Natural killer cell (primary cell): ENCODE measurements at regions not wholly inside any gene's neighbourhood (a gene's known extent, or its start where the extent isn't known, plus 50 kb on each side); places are given as distances from the start of the nearest gene placed in this dataset.

Source experiments
- ATAC-seq, 3 donors: fragments of 150-1000 bp in 2 of 3; fragments of 200-7000 bp in 1 of 3; cut with Tn5 transposase; 1 replicate in 1 of 3; 2 replicates in 2 of 3; pipeline ENCODE4 v1.10.0; 2021; ENCODE audit warnings: mild to moderate bottlenecking in 2 of 3, moderate library complexity in 2 of 3
- DNase-seq, 2 donors: peaks; one replicate each; pipeline versions ENCODE4 v3.0.0 to v3.0.0-alpha.2; 2013 to 2021; ENCODE audit warnings: mixed read lengths in 1 of 2
- H3K27ac ChIP-seq: one replicate; pipeline ENCODE4 v1.5.1; 2013; ENCODE audit warnings: mild to moderate bottlenecking, low read length
- H3K27me3 ChIP-seq: one replicate; pipeline ENCODE4 v1.6.1; 2013; ENCODE audit warnings: low read length; ENCODE audit not compliant: control insufficient read depth, insufficient read depth
- H3K36me3 ChIP-seq: one replicate; pipeline ENCODE4 v1.6.1; 2013; ENCODE audit warnings: low read length; ENCODE audit not compliant: control insufficient read depth, insufficient read depth
- H3K4me1 ChIP-seq: one replicate; pipeline ENCODE4 v1.6.1; 2013; ENCODE audit warnings: low read length; ENCODE audit not compliant: control insufficient read depth, insufficient read depth
- H3K4me3 ChIP-seq: one replicate; pipeline ENCODE4 v1.5.1; 2013; ENCODE audit warnings: low read length
- H3K9me3 ChIP-seq: one replicate; pipeline ENCODE4 v1.6.1; 2013; ENCODE audit warnings: low read length; ENCODE audit not compliant: control insufficient read depth, insufficient read depth
- H3K27ac Mint-ChIP-seq, 2 donors: one replicate each; pipeline ENCODE4 v1.8.0; 2022; ENCODE audit warnings: mild to moderate bottlenecking in 2 of 2, mixed read lengths in 2 of 2, moderate library complexity in 1 of 2
- H3K27me3 Mint-ChIP-seq, 2 donors: one replicate each; pipeline ENCODE4 v1.8.0; 2022; ENCODE audit warnings: low read depth in 2 of 2, mixed read lengths in 2 of 2
- H3K36me3 Mint-ChIP-seq: one replicate; pipeline ENCODE4 v1.8.0; 2022; ENCODE audit warnings: mixed read lengths
- H3K4me1 Mint-ChIP-seq, 2 donors: one replicate each; pipeline ENCODE4 v1.8.0; 2022; ENCODE audit warnings: mixed read lengths in 2 of 2
- H3K4me3 Mint-ChIP-seq: one replicate; pipeline ENCODE4 v1.8.0; 2022; ENCODE audit warnings: mild to moderate bottlenecking, moderate library complexity, mixed read lengths
- H3K9me3 Mint-ChIP-seq, 2 donors: one replicate each; pipeline ENCODE4 v1.8.0; 2022; ENCODE audit warnings: mixed read lengths in 2 of 2
- CTCF ChIP-seq: fragments of 200-600 bp; IDR thresholded peaks from one replicate; pipeline ENCODE4 v1.8.0; 2022; ENCODE audit warnings: antibody characterized with exemption
- WGBS: methylation state at CpG from one replicate; pipeline ENCODE4 v1.1.7; 2013; ENCODE audit warnings: missing lambda C conversion rate; ENCODE audit not compliant: insufficient coverage; 5-methylcytosine and 5-hydroxymethylcytosine counted together
- intact Hi-C: fragments of 100-400 bp; cut with micrococcal nuclease; formaldehyde crosslinking; loops from one replicate; pipeline ENCODE4 v1.14.2; 2022

DNA sequence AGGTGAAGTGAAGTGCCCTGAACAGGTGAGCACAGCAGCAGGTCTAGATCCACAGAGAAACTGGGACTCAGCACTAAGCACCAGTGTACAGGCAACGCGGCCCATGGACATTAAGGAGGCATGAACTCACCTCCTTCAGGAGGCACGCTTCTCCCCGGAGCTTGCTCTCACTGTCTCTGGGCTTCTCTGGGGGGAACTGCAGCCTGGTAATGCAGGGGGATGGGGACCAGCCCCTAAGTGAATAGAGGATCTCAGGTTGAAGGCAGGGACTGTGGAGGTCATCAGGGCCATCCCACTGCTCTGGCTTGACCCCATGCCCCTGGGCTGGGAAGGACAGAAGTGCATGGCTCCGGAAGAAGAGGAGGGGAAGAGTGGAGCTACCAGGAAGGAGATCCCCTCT lies 495.6 kb upstream of the B3GAT1 start:
- ATAC-seq (no peak), DNase-seq (no peak)
- no peak overlapping the region for H3K4me3 Mint-ChIP-seq
- no peaks in the 10 kb centered on the region for H3K9me3 Mint-ChIP-seq
- no peak overlapping the region for H3K27ac Mint-ChIP-seq
- H3K27me3 ChIP-seq = no peaks in the 10 kb centered on the region
- intact Hi-C loops = no loop called here
- WGBS = 84% methylated on average over 5 of the region's 5 CpGs
- H3K4me1 Mint-ChIP-seq = no peaks in the 10 kb centered on the region
- TF ChIP-seq CTCF = no peak
- no peak overlapping the region for H3K4me3 ChIP-seq
- H3K36me3 Mint-ChIP-seq = no peaks in the 10 kb centered on the region
- no peaks in the 10 kb centered on the region for H3K9me3 ChIP-seq
- no peaks in the 10 kb centered on the region for H3K36me3 ChIP-seq
- H3K27ac ChIP-seq = no peak overlapping the region
- H3K4me1 ChIP-seq = no peaks in the 10 kb centered on the region
- peaks cover 8 to 15% of the 10 kb centered on the region in 2 donors for H3K27me3 Mint-ChIP-seq

- Histone ChIP-seq H3K4me3 (no peak overlapping the region), H3K27ac (no peak overlapping the region), H3K27me3 (no peaks in the 10 kb centered on the region), H3K36me3 (no peaks in the 10 kb centered on the region), H3K9me3 (no peaks in the 10 kb centered on the region), H3K4me1 (no peaks in the 10 kb centered on the region)
- no peak overlapping the region for H3K27ac Mint-ChIP-seq
- no peak overlapping the region for H3K4me3 Mint-ChIP-seq
- no peak for ATAC-seq
- DNase-seq = no peak
- no peak for TF ChIP-seq CTCF
- H3K4me1 Mint-ChIP-seq = no peaks in the 10 kb centered on the region
- peaks cover 13% of the 10 kb centered on the region in 2 donors for H3K27me3 Mint-ChIP-seq
- 82% methylated on average over 19 of the region's 19 CpGs for WGBS
- intact Hi-C loops = no loop called here
- no peaks in the 10 kb centered on the region for H3K36me3 Mint-ChIP-seq
- H3K9me3 Mint-ChIP-seq = no peaks in the 10 kb centered on the region
Observed at GRCh38 chr11:134906356-134906955, 494.4 kb upstream of the B3GAT1 start.

- no peak for DNase-seq
- WGBS = 73% methylated on average over 14 of the region's 14 CpGs
- ATAC-seq = no peak
- peaks cover 13 to 14% of the 10 kb centered on the region in 2 donors for H3K27me3 Mint-ChIP-seq
- no peaks in the 10 kb centered on the region for H3K36me3 Mint-ChIP-seq
- H3K4me1 ChIP-seq = no peaks in the 10 kb centered on the region
- H3K9me3 ChIP-seq = no peaks in the 10 kb centered on the region
- no peak overlapping the region for H3K4me3 Mint-ChIP-seq
- no peak overlapping the region for H3K4me3 ChIP-seq
- no peaks in the 10 kb centered on the region for H3K27me3 ChIP-seq
- no peaks in the 10 kb centered on the region for H3K4me1 Mint-ChIP-seq
- intact Hi-C loops = no loop called here
- H3K27ac ChIP-seq = no peak overlapping the region
- no peak overlapping the region for H3K27ac Mint-ChIP-seq
- no peak for TF ChIP-seq CTCF
- no peaks in the 10 kb centered on the region for H3K36me3 ChIP-seq
- H3K9me3 Mint-ChIP-seq = no peaks in the 10 kb centered on the region
Observed at GRCh38 chr11:134905928-134906327, 493.9 kb upstream of the B3GAT1 start.

DNA sequence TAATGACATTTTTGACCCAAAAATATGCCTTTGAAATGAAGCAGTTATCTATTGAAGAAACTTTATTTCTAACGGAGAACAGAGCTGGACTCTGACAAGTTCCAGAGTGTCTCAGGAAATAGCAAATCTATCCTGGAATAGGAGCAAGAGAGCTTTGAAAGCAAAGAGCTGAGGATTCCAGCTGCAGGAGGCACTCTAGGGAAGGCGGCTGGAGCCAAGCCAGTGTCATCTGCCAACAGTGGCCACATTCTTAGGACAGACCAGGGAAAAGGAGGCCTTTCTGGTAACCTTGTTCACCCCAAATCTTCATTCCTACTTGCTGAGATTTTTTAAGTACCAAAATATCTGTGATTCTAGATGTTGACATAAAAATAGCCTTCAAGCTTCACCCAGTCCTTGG lies 493.5 kb upstream of the B3GAT1 start:
- DNase-seq = no peak
- no peak for ATAC-seq
- H3K27me3 Mint-ChIP-seq = peaks cover 13 to 14% of the 10 kb centered on the region in 2 donors
- TF ChIP-seq CTCF = no peak
- H3K36me3 ChIP-seq = no peaks in the 10 kb centered on the region
- H3K9me3 Mint-ChIP-seq = no peaks in the 10 kb centered on the region
- H3K4me1 Mint-ChIP-seq = no peaks in the 10 kb centered on the region
- no peaks in the 10 kb centered on the region for H3K36me3 Mint-ChIP-seq
- H3K4me3 Mint-ChIP-seq = no peak overlapping the region
- H3K27ac ChIP-seq = no peak overlapping the region
- H3K9me3 ChIP-seq = no peaks in the 10 kb centered on the region
- no peak overlapping the region for H3K27ac Mint-ChIP-seq
- H3K4me1 ChIP-seq = no peaks in the 10 kb centered on the region
- no peak overlapping the region for H3K4me3 ChIP-seq
- 84% methylated on average over 2 of the region's 2 CpGs for WGBS
- intact Hi-C loops = no loop called here
- no peaks in the 10 kb centered on the region for H3K27me3 ChIP-seq
